GM12878 (cell line): ENCODE measurements at regions not wholly inside any gene's neighbourhood (a gene's known extent, or its start where the extent isn't known, plus 50 kb on each side); places are given as distances from the start of the nearest gene placed in this dataset.

Experiments
- ATAC-seq: fragments of 200-7000 bp; cut with Tn5 transposase; 3 replicates; pipeline ENCODE4 v1.9.1; 2020; ENCODE audit warnings: mild to moderate bottlenecking, moderate library complexity
- BruUV-seq: library from RNA; stranded (reverse); fragments of 400-500 nt; replicated peaks from 2 replicates; lab custom pipeline; 2021; lab: Mats Ljungman, UMichigan
- CTCF ChIA-PET: fragments of 300-600 bp; sonication (Branson Sonifier 250); formaldehyde crosslinking; extraction: SDS; loops from one replicate; lab custom pipeline; 2021; ENCODE audit warnings: inconsistent platforms; lab: Yijun Ruan, JAX
- POLR2A ChIA-PET: fragments of 350-600 bp; formaldehyde crosslinking; extraction: SDS; loops from one replicate; lab custom pipeline; 2021; ENCODE audit warnings: inconsistent platforms; lab: Charles Lee
- RAD21 ChIA-PET: fragments of 300-600 bp; sonication (Branson Sonifier 250); formaldehyde crosslinking; loops from one replicate; lab custom pipeline; 2023; ENCODE audit warnings: antibody characterized with exemption; ENCODE audit not compliant: unreplicated experiment; lab: Charles Lee
- SMC1A ChIA-PET: fragments of 300-600 bp; sonication (Branson Sonifier 250); formaldehyde crosslinking; loops from one replicate; lab custom pipeline; 2023; ENCODE audit not compliant: unreplicated experiment, uncharacterized antibody; lab: Charles Lee
- DNase-seq: peaks from one replicate; pipeline ENCODE4 v3.0.0-alpha.2; 2011; ENCODE audit warnings: low read depth, low spot score
- FAIRE-seq: peaks from 3 replicates; lab custom pipeline; 2011; peaks lifted over from hg19 to GRCh38; lab: Jason Lieb, UNC
- H2AFZ ChIP-seq: 2 replicates; pipeline ENCODE4 v1.6.0; 2011; ENCODE audit warnings: low read depth, low read length, control low read depth; ENCODE audit not compliant: control insufficient read depth
- H3K27ac ChIP-seq: 2 replicates; pipeline ENCODE4 v1.5.1; 2011; ENCODE audit warnings: control low read depth; ENCODE audit not compliant: control insufficient read depth, insufficient read depth
- H3K27me3 ChIP-seq, 2 experiments: replicated peaks in 1 of 2; 2 replicates each; pipeline versions ENCODE4 v1.6.0 to v1.6.1; 2011; ENCODE audit warnings: low read length in 1 of 2; ENCODE audit not compliant: control insufficient read depth in 2 of 2, insufficient read depth in 2 of 2
- H3K36me3 ChIP-seq, 2 experiments: 2 replicates each; pipeline ENCODE4 v1.5.1; 2011; ENCODE audit warnings: low read length in 1 of 2; ENCODE audit not compliant: control insufficient read depth in 2 of 2, insufficient read depth in 2 of 2
- H3K4me1 ChIP-seq: 2 replicates; pipeline ENCODE4 v1.6.1; 2011; ENCODE audit warnings: mild to moderate bottlenecking, low read length, moderate library complexity, mixed read lengths; ENCODE audit not compliant: control insufficient read depth, insufficient read depth
- H3K4me2 ChIP-seq: 2 replicates; pipeline ENCODE4 v1.6.0; 2011; ENCODE audit warnings: control low read depth; ENCODE audit not compliant: control insufficient read depth, insufficient read depth
- H3K4me3 ChIP-seq: fragments of 200-600 bp; sonication (generic); 2 replicates; pipeline ENCODE4 v1.5.1; 2016
- H3K79me2 ChIP-seq: 2 replicates; pipeline ENCODE4 v1.6.0; 2011; ENCODE audit warnings: low read length; ENCODE audit not compliant: control insufficient read depth, insufficient read depth
- H3K9ac ChIP-seq: 2 replicates; pipeline ENCODE4 v1.8.0; 2011; ENCODE audit warnings: low read length, control low read depth, mixed read lengths; ENCODE audit not compliant: control insufficient read depth, insufficient read depth
- H3K9me3 ChIP-seq: replicated peaks from 3 replicates; pipeline ENCODE4 v1.5.1; 2011; ENCODE audit warnings: mild to moderate bottlenecking, low read length; ENCODE audit not compliant: control insufficient read depth, insufficient read depth
- H4K20me1 ChIP-seq: 2 replicates; pipeline ENCODE4 v1.6.0; 2011; ENCODE audit not compliant: control insufficient read depth, insufficient read depth
- ATF7 ChIP-seq: fragments of 450-650 bp; IDR thresholded peaks from 2 replicates; pipeline ENCODE4 v1.6.1; 2016; ENCODE audit warnings: low read depth, mild to moderate bottlenecking
- CBFB ChIP-seq: IDR thresholded peaks from 2 replicates; pipeline ENCODE4 v1.6.1; 2016; ENCODE audit warnings: antibody characterized with exemption, low read depth
- CHD4 ChIP-seq: fragments of 200-600 bp; sonication (generic); IDR thresholded peaks from 2 replicates; pipeline ENCODE4 v1.6.1; 2016; ENCODE audit warnings: mild to moderate bottlenecking
- EZH2 ChIP-seq: IDR thresholded peaks from 2 replicates; pipeline ENCODE4 v1.6.1; 2012; ENCODE audit warnings: low read depth, mild to moderate bottlenecking, control low read depth, inconsistent platforms, low read length, borderline replicate concordance; ENCODE audit not compliant: control insufficient read depth
- IRF4 ChIP-seq: IDR thresholded peaks from 2 replicates; pipeline ENCODE4 v1.6.1; 2011; ENCODE audit warnings: low read depth, low read length
- MYB ChIP-seq: fragments of 150-350 bp; IDR thresholded peaks from 2 replicates; pipeline ENCODE4 v1.6.1; 2014; ENCODE audit warnings: mild to moderate bottlenecking, low read depth, low read length, borderline replicate concordance
- NFIC ChIP-seq: IDR thresholded peaks from 2 replicates; pipeline ENCODE4 v1.6.1; 2012; ENCODE audit warnings: low read depth, mild to moderate bottlenecking, inconsistent platforms, low read length, moderate library complexity
- NR2F1 ChIP-seq: fragments of 450-650 bp; conservative IDR thresholded peaks from 2 replicates; pipeline ENCODE4 v1.6.1; 2017; ENCODE audit warnings: mild to moderate bottlenecking
- RCOR1 ChIP-seq: conservative IDR thresholded peaks from 2 replicates; pipeline ENCODE4 v1.6.1; 2012; ENCODE audit warnings: low read depth, low read length, improper control_type of control experiment
- RELA ChIP-seq: fragments of 450-650 bp; IDR thresholded peaks from 2 replicates; pipeline ENCODE4 v1.8.0; 2014; ENCODE audit warnings: borderline replicate concordance; ENCODE audit not compliant: partially characterized antibody
- SUZ12 ChIP-seq: fragments of 200-600 bp; sonication (generic); IDR thresholded peaks from one replicate; pipeline ENCODE4 v1.6.1; 2018; ENCODE audit warnings: antibody characterized with exemption, mild to moderate bottlenecking; ENCODE audit not compliant: unreplicated experiment
- WRNIP1 ChIP-seq: IDR thresholded peaks from 2 replicates; pipeline ENCODE4 v1.6.1; 2011; ENCODE audit warnings: low read depth, low read length, improper control_type of control experiment, borderline replicate concordance
- ZNF217 ChIP-seq: fragments of 450-650 bp; IDR thresholded peaks from 2 replicates; pipeline ENCODE4 v1.6.1; 2017; ENCODE audit warnings: antibody characterized with exemption, mild to moderate bottlenecking
- ZNF384 ChIP-seq: IDR thresholded peaks from 2 replicates; pipeline ENCODE4 v1.6.1; 2012; ENCODE audit warnings: low read depth, mild to moderate bottlenecking, low read length, improper control_type of control experiment, borderline replicate concordance
- WGBS: methylation state at CpG from one replicate; pipeline ENCODE4 v1.1.6; 2016; ENCODE audit warnings: low lambda C conversion rate; ENCODE audit not compliant: insufficient replicate concordance, insufficient coverage; ENCODE audit errors: missing lambda C conversion rate; 5-methylcytosine and 5-hydroxymethylcytosine counted together
- in situ Hi-C: fragments of 300-500 bp; cut with MboI; formaldehyde crosslinking; loops from 9 replicates; pipeline ENCODE4 v1.14.3; 2018; ENCODE audit warnings: mixed read lengths
- intact Hi-C: fragments of 100-400 bp; cut with micrococcal nuclease; formaldehyde crosslinking; loops from one replicate; pipeline ENCODE4 v1.14.2; 2022; ENCODE audit not compliant: unreplicated experiment
- TF ChIP-seq, protein P1 (sequence below): fragments of 450-650 bp; IDR thresholded peaks from 2 replicates; pipeline ENCODE4 v1.6.1; 2016; ENCODE audit warnings: mild to moderate bottlenecking, moderate library complexity, borderline replicate concordance

DNA sequence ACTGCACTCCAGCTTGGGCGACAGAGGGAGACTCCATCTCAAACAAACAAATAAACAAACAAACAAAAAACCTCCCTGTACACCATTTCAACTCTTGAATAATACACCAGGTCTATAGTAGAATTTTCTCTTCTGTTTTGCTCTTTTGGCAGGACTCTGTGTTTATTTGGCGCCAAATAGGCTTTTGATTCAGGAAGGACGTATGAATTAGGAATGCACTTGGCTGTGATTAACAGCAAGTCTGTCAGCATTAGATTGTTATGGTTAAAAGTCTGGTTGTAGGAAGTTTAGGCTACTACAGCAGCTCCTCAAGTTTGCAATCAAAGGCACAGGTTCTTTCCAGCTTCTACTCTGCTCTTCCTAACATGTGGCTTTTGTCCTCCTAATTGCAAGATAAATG lies 113.8 kb upstream of the KCNK1 start:
- POLR2A ChIA-PET: no interaction called here
- peaks cover 1% of the 10 kb centered on the region; the same call in 2 of the 3 replicates for H3K9me3 ChIP-seq
- no peaks in the 10 kb centered on the region for H3K79me2 ChIP-seq
- in situ Hi-C loops (no loop called here), intact Hi-C loops (no loop called here)
- no peak overlapping the region for H3K27ac ChIP-seq
- RAD21 ChIA-PET: no interaction called here
- CTCF ChIA-PET: interaction anchor here (1.6 kb wide), 1 partner anchor 12 kb away, joined by 3 read pairs; no protein-coding TSS in a partner anchor
- no peak overlapping the region for H3K9ac ChIP-seq
- H3K4me2 ChIP-seq: no peak overlapping the region
- TF ChIP-seq CHD4 (no peak), MYB (no peak), EZH2 (no peak), NR2F1 (no peak), ATF7 (no peak), RCOR1 (no peak), IRF4 (no peak), SUZ12 (no peak), CBFB (no peak), NFIC (no peak), ZNF217 (no peak), RELA (no peak), ZNF384 (no peak), WRNIP1 (no peak)
- TF ChIP-seq, protein P1, sequence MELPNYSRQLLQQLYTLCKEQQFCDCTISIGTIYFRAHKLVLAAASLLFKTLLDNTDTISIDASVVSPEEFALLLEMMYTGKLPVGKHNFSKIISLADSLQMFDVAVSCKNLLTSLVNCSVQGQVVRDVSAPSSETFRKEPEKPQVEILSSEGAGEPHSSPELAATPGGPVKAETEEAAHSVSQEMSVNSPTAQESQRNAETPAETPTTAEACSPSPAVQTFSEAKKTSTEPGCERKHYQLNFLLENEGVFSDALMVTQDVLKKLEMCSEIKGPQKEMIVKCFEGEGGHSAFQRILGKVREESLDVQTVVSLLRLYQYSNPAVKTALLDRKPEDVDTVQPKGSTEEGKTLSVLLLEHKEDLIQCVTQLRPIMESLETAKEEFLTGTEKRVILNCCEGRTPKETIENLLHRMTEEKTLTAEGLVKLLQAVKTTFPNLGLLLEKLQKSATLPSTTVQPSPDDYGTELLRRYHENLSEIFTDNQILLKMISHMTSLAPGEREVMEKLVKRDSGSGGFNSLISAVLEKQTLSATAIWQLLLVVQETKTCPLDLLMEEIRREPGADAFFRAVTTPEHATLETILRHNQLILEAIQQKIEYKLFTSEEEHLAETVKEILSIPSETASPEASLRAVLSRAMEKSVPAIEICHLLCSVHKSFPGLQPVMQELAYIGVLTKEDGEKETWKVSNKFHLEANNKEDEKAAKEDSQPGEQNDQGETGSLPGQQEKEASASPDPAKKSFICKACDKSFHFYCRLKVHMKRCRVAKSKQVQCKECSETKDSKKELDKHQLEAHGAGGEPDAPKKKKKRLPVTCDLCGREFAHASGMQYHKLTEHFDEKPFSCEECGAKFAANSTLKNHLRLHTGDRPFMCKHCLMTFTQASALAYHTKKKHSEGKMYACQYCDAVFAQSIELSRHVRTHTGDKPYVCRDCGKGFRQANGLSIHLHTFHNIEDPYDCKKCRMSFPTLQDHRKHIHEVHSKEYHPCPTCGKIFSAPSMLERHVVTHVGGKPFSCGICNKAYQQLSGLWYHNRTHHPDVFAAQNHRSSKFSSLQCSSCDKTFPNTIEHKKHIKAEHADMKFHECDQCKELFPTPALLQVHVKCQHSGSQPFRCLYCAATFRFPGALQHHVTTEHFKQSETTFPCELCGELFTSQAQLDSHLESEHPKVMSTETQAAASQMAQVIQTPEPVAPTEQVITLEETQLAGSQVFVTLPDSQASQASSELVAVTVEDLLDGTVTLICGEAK: no peak
- no peaks in the 10 kb centered on the region for H4K20me1 ChIP-seq
- DNase-seq: no peak
- FAIRE-seq: no peak
- 61% methylated on average over 3 of the region's 3 CpGs for WGBS
- no peaks in the 10 kb centered on the region for H3K27me3 ChIP-seq
- ATAC-seq: no peak
- no peaks in the 10 kb centered on the region for H3K36me3 ChIP-seq
- no peaks in the 10 kb centered on the region for H3K4me1 ChIP-seq
- SMC1A ChIA-PET: interaction anchor here (1.3 kb wide), 2 partner anchors 9 to 17 kb away, joined by 3 to 5 read pairs; no protein-coding TSS in a partner anchor
- H3K4me3 ChIP-seq: no peak overlapping the region
- H2AFZ ChIP-seq: no peak overlapping the region
- BruUV-seq: no TSS peak
